ENCODE measurements at regions not wholly inside any gene's neighbourhood (a gene's known extent, or its start where the extent isn't known, plus 50 kb on each side); places are given as distances from the start of the nearest gene placed in this dataset.
A peak's percentile ranks its signal among the peaks of the same experiment; 100 is the strongest.
"Not testable (repeated sequence)": the region's sequence is repeated elsewhere in the genome, so short reads cannot be mapped to it uniquely, and the experiment has no call there.

DNA sequence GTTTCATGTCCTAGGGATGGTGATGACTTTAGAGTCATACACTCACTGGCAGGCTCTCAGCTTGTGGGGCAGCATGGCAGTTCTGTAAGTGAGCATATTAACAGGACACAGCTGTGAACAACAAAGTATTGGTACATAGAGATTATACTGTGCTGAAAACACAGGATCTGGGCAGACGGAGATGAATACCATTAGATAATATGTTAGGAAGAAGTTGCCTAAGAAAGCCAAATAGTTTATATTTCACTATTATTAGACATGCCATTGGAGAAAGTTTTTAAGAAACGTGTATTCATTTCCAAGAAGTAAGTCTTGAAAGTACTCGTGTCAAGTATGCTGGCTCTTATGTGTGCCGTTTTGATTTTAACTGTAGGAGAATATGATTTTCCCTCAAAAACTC lies 274.5 kb downstream of the INHBA start:
- no peak for DNase-seq (ENCODE audit: low spot score)

DNA sequence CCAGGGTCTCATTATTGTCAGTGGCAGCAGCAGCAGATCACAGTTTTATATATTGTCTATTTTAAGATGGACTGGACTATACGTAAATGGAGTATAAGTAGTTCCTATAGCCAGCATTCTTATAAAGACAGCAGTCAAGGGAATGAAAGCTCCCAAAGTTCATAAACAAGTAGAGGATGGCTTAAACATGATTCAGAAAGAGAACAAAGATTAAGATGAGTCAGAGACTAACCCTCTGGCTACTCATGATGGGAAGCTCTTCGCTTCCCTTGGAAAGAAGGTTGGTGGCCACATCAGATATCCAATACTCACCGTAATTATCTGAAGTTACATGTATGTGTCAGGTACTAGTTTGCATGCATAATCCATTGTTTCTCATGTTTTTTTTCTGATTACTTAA lies 277.0 kb downstream of the INHBA start:
- DNase-seq (ENCODE audit: low spot score), result peak; percentile 71

DNA sequence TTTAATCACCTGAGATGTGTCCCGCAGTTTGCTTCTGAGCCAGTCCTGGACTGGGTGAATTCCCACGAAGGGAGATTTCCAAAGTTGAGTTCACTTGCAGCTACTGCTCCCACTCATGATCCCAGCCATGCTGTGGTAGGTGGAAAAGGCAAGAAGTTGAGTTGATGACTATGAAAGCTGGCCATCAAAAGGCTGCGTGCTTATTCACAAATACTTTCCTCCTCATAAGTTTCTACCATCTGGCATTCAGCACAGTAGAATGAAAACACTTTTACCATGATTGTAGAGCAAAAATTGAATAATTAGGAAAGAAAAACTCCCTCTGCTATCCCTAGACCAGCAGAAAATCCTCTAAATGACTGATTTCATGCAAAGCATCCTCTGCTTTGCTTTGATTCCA lies 281.8 kb downstream of the INHBA start:
- no peak for DNase-seq (ENCODE audit: low spot score)

DNA sequence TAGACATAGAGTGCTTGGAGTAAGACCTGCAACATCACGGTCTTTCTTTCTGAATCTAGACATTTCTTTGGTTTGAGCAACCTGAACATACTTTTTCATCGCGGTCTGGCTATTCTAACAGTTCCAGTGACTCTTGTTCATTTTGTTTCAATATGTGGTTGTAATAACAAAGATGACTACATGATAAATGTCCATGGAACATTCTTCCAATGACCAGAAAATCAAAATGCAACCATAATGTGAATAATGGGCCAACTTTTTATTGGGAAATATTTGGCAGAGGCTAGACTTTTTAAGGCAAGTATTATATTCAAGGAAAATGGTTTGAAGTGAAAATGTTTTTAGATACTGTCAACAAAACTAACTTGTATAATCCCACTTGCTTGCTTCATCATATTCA lies 282.5 kb downstream of the INHBA start:
- DNase-seq (ENCODE audit: low spot score), result peak; percentile 13

DNA sequence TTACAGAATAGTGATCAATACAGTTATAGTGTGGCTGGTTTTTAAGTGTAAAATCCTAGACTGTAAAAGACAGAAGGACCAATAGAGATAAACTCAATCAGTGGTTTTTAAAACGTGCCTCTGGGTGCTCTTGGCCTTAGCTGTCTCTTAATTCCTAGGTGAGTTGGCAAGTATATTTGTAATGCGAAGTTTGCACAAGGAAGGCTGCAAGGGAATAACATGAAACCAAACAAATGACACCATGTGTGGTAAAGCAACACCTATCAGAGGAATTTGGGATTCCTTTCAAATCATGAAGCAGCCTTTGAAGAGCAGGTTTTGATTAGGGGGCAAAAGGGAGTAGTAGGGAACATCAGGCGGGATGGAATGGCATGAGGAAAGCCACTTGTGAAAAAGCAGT lies 284.6 kb downstream of the INHBA start:
- no peak for DNase-seq (ENCODE audit: low spot score)

DNA sequence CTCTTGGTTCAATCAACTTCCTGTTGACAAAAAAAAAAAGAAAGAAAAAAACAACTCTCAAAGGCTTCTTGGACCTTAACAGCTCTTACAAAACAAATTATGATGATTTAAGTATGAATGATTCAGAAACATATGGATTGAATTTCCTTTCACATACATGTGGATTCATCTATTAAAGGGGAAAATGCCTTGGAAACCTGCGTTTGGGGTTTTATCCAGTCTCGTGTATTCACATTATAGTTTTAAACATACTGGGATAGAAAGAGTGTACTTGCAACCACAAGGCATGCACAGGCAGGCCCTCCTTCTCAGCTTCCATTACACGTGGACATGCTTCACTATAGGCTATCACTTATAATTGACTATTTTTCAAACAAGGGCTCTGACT lies 286.7 kb downstream of the INHBA start:
- DNase-seq (ENCODE audit: low spot score), result no peak

DNA sequence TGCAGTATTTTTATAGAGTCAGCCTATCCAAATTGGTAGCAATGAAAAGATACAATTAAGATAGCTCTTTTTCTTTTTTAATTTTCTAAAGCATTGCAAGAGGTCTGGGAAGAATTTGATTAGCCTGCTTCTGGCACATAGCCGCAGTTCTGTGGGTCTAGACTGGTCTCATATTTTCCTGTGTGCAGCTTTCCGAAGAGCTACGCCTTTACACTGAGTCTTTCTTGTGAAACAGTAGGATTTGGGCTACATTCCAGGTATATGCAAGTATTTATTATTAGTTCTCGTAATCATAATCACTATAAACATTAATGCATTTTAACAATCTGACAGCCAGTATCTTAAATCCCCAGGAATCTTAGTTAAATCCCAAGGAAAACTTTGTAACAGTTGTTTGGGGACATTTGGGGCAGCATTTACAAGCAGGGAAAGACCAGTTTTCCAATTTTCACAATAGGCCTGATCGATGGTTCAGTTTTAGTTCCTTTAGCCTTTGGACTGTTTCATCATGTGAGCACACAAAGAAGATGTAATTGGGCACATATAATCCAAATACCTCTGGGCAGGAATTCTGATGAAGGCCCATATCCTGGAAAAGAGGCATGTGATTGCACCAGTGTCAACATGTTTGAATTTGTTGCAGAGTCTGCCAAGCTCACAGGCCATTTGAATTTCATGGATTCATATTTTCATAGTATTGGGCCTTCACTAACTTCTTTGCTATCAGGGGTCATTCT lies 287.3 kb downstream of the INHBA start:
- no peak for DNase-seq (ENCODE audit: low spot score)

DNA sequence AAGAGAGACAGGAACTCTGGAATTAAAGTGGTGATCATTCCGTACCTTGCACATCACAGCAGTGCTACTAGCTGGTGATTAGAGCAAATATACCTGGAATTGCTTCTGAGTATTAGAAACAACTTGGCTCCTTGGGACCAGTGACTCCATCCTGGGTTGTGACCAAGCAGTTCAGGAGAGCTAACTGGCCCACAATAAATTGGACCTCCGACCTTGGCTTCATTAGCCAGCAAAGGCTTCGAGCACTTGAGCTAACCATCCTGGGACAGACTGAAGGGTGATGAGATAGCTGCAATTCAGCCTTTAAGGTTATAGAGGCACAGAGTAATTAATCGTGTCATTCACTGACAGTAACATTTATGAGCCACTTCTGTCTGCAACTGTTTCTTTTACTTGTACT lies 287.8 kb downstream of the INHBA start:
- DNase-seq (ENCODE audit: low spot score), result no peak

DNA sequence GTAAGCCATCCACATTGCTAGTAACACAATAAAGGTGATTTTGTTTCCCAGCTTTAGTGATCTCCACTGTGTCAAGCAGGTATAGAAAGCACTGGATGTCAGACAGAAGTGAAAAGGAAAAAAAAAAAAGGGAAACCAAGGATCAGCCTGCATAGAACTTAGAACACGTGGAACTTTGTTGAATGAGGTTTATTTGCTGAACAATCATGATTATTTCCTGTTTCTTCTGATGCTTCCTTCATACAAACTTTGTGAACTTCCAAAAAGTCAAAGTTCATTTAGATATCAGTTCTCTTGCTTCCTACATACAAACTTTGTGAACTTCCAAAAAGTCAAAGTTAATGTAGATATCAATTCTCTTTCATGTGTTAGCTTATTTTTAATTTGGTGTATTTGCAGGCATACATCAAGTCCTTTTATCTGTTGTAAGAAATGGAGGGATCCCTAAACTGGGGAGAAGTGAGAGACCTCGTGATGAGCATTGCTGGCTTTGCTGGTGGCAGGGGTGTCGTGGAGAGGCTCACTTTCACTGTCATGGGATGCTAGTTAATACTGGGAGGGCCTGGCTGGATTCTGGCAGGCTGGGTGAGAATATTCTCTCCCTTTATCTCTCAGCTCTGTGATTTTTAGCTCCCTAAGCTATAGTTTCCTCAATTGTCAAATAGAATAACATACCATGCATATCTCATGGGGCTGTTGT lies 298.4 kb downstream of the INHBA start:
- no peak for DNase-seq (ENCODE audit: low spot score)

DNA sequence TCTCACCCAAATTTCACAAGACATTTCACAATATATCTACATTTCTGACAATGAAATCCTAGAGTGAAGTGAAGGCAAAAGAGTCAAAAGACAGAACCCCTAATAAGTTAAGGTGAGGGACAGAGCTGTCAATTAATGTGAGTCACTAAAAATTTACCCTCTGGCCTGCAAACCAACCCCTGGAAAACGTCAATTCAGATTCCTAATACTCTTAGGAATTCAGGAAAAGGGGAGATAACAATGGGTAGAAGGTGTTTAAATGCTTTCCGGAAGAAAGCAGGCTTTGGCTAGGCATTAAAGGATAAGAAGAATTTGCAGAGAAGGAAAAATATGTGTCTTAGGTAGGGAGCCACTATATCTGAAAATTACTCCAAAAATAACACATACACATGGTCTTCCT lies 299.6 kb downstream of the INHBA start:
- DNase-seq (ENCODE audit: low spot score), result no peak

DNA sequence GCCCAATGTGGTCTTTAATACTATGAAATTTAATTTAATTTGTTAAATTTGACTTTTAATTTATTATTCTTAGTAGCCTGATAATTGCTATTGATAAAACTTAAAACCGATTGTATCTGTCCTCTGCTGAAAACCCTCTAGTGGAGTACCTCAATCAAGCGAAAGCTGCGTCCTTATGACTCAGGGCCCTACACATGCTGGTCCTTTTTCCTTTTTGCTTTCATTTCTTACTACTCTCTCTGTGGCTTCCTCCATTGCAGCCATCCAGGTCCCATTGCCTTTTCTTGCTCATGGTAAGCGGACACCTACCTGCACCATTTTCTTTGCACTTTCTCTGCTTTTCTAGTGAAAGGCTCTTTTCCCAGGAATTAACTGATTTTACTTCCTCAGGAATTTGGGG lies 301.1 kb downstream of the INHBA start:
- no peak for DNase-seq (ENCODE audit: low spot score)

DNA sequence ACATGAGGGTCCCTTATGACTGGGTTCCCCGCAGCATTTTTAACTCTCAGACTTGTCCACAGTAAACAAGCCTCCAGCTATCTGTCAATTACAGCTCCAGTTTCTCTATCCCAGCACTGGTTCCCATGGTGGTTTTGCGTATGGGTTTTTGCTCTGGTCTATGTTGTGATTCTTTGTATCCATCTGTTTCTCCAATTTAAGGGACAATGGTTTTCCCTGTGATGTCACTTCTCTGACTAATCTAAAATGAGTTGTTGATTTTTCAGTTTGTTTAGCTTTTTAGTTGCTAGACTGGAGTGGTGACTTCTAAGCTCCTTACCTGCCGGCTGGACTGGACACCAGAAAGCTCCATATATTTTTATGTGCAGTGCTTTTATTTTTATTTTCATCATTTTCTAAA lies 303.7 kb downstream of the INHBA start:
- DNase-seq (ENCODE audit: low spot score), result no peak

DNA sequence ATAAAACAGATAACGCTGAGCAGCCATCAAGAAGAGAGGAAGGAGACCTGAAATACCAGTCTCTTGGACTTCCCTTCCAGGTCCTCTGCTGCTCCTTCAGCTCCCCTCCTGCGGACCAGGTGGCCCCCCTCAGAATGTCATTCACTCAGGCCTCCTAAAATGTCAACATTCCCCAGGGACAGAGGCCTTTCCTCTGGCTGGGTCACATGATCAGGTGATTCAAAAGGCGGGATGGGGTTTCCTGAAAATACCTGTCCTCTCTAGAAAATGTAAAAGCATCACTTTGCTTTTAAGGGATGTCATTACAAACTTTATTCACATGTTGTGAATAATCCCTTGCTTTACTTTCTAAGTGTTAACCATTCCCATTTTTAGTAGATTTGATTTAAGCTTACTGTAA lies 311.1 kb downstream of the INHBA start:
- DNase-seq (ENCODE audit: low spot score), result no peak

DNA sequence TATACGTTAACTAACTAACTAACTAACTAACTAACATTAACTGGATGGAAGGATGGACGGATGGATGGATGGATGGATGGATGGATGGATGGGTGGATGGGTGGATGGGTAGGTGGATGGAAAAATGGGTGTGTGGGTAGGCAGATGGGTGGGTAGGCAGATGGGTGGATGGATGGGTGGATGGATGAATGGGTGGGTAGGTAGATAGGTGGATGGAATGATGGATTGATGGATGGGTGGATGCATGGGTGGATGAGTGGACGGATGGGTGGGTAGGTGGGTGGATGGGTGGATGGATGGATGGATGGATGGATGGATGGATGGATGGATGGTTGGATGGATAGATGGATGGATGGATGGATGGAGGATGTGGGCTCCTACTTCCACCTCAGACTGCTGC lies 314.0 kb downstream of the INHBA start:
- DNase-seq (ENCODE audit: low spot score), result not testable (repeated sequence)

DNA sequence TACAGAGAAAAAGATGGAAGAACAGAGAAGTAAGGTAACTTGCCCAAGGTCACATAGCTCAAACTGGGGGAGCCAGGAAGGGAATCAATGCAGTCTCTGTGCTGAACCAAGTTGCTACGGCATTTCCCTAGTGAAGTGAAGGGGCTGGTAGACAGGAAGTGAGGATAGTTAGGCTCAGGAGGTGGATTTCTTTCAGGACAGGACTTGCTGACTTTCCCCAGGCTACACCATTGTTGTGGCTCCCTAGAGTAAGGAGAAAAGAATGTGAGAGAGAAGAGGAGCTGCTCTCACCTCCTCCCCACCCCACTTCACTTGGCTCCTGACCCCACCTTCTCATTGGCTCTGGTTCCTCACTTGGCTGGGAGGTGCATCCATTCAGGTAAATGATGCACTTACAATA lies 316.9 kb downstream of the INHBA start:
- DNase-seq (ENCODE audit: low spot score), result no peak

DNA sequence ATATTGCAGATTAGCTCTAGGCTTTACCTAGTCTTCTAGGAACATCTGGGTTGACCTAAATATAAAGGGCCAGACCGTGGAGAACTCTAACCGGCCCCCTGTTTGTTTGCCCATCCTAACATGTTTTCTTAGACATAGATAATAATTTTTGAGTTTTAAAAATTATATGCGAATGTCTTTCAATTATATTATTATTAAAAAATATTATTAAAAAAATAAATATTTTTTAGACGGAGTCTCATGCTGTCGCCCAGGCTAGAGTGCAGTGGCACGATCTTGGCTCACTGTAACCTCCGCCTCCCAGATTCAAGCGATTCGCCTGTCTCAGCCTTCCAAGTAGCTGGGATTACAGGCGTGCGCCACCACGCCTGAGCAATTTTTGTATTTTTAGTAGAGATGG lies 318.5 kb downstream of the INHBA start:
- DNase-seq (ENCODE audit: low spot score), result no peak

DNA sequence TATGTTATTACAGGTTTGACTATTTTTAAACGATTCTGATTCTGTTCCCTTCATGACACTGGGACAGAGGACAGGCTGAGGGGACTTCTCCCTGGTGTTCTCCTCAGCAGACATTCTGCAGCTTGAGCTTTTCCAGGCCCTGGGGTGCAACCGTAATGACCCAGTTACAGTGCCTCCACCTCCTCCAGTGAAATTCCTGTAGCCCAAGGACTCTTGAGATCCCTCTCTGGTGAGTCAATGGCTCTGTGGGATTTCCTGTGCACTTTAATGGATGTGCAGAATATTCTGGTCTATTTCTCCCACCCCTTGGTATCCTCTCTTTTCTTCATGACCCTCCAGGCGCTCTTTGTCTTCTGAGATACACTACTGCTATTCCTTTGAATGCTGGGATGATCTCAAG lies 319.3 kb downstream of the INHBA start:
- DNase-seq (ENCODE audit: low spot score), result no peak

DNA sequence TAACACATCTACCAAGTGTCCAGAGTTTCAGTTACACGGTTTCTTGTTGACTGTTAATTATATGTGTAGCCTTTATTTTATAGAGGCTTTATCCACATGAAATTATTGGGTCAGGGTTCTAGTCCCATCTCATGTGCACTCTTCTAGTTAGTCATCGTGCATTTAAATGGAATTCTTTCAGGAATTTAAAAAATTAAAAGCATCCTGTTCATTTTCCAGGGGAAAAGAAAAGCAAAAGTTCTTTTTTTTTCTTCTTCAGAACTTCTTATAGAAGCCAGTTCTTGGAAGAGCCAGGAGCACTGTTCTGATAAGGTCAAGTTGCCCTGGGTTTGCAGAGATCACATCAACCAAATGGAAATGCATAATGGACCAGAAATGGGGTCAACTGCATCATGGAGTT lies 324.7 kb downstream of the INHBA start:
- DNase-seq (ENCODE audit: low spot score), result no peak

DNA sequence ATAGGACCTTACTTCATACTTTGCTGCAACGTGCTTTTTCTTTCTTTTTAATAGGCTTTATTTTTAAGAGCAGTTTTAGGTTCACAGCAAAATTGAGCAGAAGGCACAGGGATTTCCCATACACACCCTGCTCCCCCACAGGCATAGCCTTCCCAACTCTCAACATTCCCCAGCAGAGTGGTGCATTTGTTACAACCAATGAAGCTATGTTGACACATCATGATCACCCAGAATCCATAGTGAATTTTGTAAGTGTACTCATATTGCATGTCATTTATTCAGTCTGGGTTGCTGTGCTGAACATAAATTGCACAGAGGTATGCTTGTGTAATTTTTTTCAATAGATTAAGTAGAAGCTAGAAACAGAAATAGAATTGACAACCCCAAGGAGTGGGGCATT lies 327.3 kb downstream of the INHBA start:
- DNase-seq (ENCODE audit: low spot score), result no peak

DNA sequence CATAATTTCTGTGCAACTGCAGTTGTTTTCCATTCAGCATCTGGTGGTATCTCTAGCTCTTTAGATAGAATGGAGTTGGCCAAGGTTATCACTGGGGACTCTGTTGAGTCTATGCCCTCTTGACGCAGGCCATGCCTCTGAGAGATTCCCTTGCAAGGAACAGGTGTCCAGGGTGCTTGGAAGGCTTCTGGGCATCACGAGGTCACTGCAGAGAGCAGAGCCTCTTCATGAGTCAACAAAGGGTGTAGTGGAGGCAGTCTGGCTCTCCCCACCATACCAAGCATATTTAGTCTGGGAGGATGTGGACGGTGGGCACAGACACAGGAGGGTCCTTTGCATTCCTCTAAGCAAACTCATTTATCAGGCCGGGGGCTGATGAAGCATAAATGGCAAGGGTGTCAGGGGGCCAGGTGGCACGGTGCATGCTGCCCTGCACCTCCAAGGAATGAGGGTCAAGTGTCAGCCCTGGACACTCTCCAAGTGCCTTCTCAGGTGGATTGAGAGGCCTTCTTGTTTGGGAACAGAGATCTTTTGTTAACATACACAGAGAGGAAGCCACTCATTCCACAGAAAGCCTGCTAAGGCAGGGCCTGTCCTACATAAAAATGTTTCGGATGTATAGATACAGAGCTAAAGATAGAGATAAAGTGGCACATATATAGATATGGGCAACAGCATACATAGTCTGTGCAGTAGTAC lies 328.6 kb downstream of the INHBA start:
- DNase-seq (ENCODE audit: low spot score), result no peak

DNA sequence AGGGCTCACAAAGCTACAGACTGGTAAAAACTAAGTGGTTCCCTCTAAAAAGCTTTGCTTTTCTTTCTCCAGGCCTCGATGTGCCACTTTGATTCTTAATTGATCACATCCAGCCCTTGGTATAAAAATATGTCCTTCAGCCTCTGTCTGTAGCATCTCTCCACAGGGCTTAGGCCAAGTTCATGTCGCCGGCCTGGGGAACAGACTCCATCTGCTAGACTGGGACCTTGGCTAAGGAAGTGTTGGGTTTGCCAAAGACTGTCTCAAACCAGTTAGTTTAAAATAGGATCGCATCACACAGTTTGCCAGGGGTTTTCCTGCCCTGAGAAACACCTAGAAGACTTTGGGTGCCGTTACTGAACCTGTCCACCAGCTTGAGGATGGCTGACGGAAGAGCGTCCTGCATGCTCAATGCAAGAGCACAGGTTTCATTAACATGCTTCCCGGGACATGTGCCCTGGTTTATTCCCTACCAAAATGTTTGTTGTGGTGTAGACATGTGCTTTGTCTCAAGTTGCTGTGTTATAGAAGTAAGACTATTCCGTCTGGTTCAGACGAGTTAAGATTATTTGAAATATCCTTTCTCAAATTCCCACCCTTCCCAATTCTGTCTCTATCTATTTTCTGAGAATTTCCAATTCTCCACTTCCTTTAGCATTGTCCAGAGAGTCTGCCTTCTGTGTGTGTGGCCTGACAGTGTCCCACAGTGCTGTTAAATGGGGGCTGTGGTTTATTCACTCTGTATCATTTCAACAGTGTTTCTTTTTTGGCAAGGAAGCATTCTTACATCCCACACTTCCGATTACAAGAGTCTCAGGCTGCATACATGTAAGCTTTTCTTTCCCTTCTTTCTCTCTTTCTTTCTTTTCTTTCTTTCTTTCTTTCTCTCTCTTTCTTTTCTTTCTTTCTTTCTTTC lies 334.7 kb downstream of the INHBA start:
- no peak for DNase-seq (ENCODE audit: low spot score)

DNA sequence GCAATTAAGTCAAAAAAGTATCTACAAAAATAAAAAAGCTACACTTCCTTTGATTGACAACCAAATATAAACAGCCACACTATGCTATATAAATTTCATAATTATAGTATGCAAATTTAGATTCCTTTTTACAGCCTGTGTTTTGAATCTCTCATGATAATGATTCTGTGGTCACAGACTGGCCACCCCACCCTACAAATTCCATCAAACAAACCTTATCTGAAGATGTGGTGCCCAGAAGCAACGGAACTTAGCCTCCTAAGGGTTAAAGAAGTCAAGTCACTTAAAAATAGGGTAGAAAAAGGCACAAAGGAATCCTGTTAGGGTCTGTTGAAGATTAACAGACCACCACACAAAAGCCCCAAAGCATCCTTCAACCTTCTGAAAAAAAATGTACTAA lies 351.8 kb downstream of the INHBA start:
- no peak for DNase-seq (ENCODE audit: low spot score)

Data from AG20443 (cell line).